K562 (cell line): ENCODE measurements at regions not wholly inside any gene's neighbourhood (a gene's known extent, or its start where the extent isn't known, plus 50 kb on each side); places are given as distances from the start of the nearest gene placed in this dataset.

ENCODE experiments used
- ATAC-seq: fragments of 200-7000 bp; cut with Tn5 transposase; 3 replicates; pipeline ENCODE4 v1.9.1; 2020; ENCODE audit warnings: moderate library complexity
- BruUV-seq: library from RNA; stranded (reverse); fragments of 400-500 nt; replicated peaks from 2 replicates; lab custom pipeline; 2021; lab: Mats Ljungman, UMichigan
- CTCF ChIA-PET: fragments of 300-600 bp; formaldehyde crosslinking; extraction: SDS; loops from one replicate; lab custom pipeline; 2021; ENCODE audit warnings: low intra/inter-chr PET ratio; lab: Yijun Ruan, JAX
- POLR2A ChIA-PET: fragments of 300-600, 350-650 bp; sonication (Branson Sonifier 250); formaldehyde crosslinking; extraction: SDS; loops from one replicate; lab custom pipeline; 2021; ENCODE audit warnings: antibody characterized with exemption, inconsistent platforms; lab: Yijun Ruan, JAX
- DNase-seq, 4 experiments: peaks; one replicate each; pipeline versions ENCODE4 v3.0.0 to v3.0.0-alpha.2; 2011 to 2018; ENCODE audit warnings: low spot score in 3 of 4, mixed read lengths in 3 of 4; ENCODE audit errors: extremely low read depth in 1 of 4
- FAIRE-seq: peaks from 2 replicates; lab custom pipeline; 2011; peaks lifted over from hg19 to GRCh38; lab: Jason Lieb, UNC
- H2AFZ ChIP-seq: 2 replicates; pipeline ENCODE4 v1.6.0; 2011; ENCODE audit warnings: low read depth, low read length, control low read depth, inconsistent platforms
- H3K27ac ChIP-seq: fragments of 200-600 bp; 3 replicates; pipeline ENCODE4 v1.8.0; 2011; ENCODE audit warnings: low read depth, mild to moderate bottlenecking, control low read depth, inconsistent platforms, low read length, moderate library complexity, mixed read lengths; ENCODE audit errors: extremely low read depth
- H3K27me3 ChIP-seq, 2 experiments: fragments of 300-600 bp in 1 of 2; 2 replicates in 1 of 2; 3 replicates in 1 of 2; pipeline versions ENCODE4 v1.6.0 to v1.8.0; 2011; ENCODE audit warnings: inconsistent platforms in 2 of 2, low read length in 2 of 2, mild to moderate bottlenecking in 1 of 2, mixed read lengths in 1 of 2, moderate library complexity in 1 of 2; ENCODE audit not compliant: control insufficient read depth in 2 of 2, insufficient read depth in 2 of 2
- H3K36me3 ChIP-seq: fragments of 300-600 bp; 3 replicates; pipeline ENCODE4 v1.8.0; 2011; ENCODE audit warnings: mild to moderate bottlenecking, low read length, inconsistent platforms; ENCODE audit not compliant: control insufficient read depth, insufficient read depth
- H3K4me1 ChIP-seq, 2 experiments: fragments of 200-600 bp in 1 of 2; replicated peaks in 1 of 2; 2 replicates in 1 of 2; 3 replicates in 1 of 2; pipeline versions ENCODE4 v1.5.1 to v1.8.0; 2011; ENCODE audit warnings: inconsistent platforms in 2 of 2, low read length in 2 of 2, mild to moderate bottlenecking in 1 of 2, mixed read lengths in 1 of 2, moderate library complexity in 1 of 2; ENCODE audit not compliant: control insufficient read depth in 2 of 2, insufficient read depth in 2 of 2
- H3K4me2 ChIP-seq: 2 replicates; pipeline ENCODE4 v1.6.1; 2011; ENCODE audit warnings: low read length, control low read depth, inconsistent platforms, mixed read lengths; ENCODE audit not compliant: insufficient read depth
- H3K4me3 ChIP-seq: fragments of 200-600 bp; sonication (generic), shearing (Covaris generic); 2 replicates; pipeline ENCODE4 v1.5.1; 2016; ENCODE audit warnings: control low read depth, inconsistent platforms
- H3K79me2 ChIP-seq: fragments of 200-600 bp; 3 replicates; pipeline ENCODE4 v1.8.0; 2011; ENCODE audit warnings: low read length, inconsistent platforms; ENCODE audit not compliant: control insufficient read depth, insufficient read depth
- H3K9ac ChIP-seq, 2 experiments: 2 replicates each; pipeline versions ENCODE4 v1.6.0 to v1.6.1; 2011; ENCODE audit warnings: low read depth in 2 of 2, low read length in 2 of 2, control low read depth in 1 of 2, inconsistent platforms in 1 of 2, mild to moderate bottlenecking in 1 of 2, mixed read lengths in 1 of 2; ENCODE audit not compliant: insufficient read depth in 1 of 2
- H3K9me1 ChIP-seq: one replicate; pipeline ENCODE4 v1.6.0; 2011; ENCODE audit warnings: inconsistent platforms, mild to moderate bottlenecking, low read length, moderate library complexity; ENCODE audit not compliant: control insufficient read depth, insufficient read depth
- H3K9me3 ChIP-seq: replicated peaks from 2 replicates; pipeline ENCODE4 v1.5.1; 2011; ENCODE audit warnings: low read depth, low read length, inconsistent platforms; ENCODE audit not compliant: control insufficient read depth, insufficient read depth
- H4K20me1 ChIP-seq: replicated peaks from 2 replicates; pipeline ENCODE4 v1.6.1; 2011; ENCODE audit warnings: low read length, inconsistent platforms, mixed read lengths; ENCODE audit not compliant: control insufficient read depth, insufficient read depth
- CBX2 ChIP-seq: fragments of 200-600 bp; sonication (generic); IDR thresholded peaks from one replicate; pipeline ENCODE4 v1.6.1; 2012; ENCODE audit warnings: mild to moderate bottlenecking, low read length, inconsistent platforms; ENCODE audit not compliant: insufficient read depth, poor library complexity, severe bottlenecking
- JUN ChIP-seq, 2 experiments: sonication (generic) in 1 of 2; formaldehyde crosslinking in 1 of 2; IDR thresholded peaks; 2 replicates each; pipeline versions ENCODE4 v1.6.1 to v1.8.0; 2012 to 2022; ENCODE audit warnings: borderline replicate concordance in 2 of 2, mild to moderate bottlenecking in 2 of 2, improper control_type of control experiment in 1 of 2, low read depth in 1 of 2, low read length in 1 of 2, missing genetic modification reagents in 1 of 2
- NELFE ChIP-seq: IDR thresholded peaks from 2 replicates; pipeline ENCODE4 v1.6.1; 2011; ENCODE audit warnings: mild to moderate bottlenecking; ENCODE audit not compliant: insufficient read depth, insufficient read length
- NFIC ChIP-seq: fragments of 450-650 bp; IDR thresholded peaks from 2 replicates; pipeline ENCODE4 v1.6.1; 2017; ENCODE audit warnings: mild to moderate bottlenecking, inconsistent platforms
- NRF1 ChIP-seq, 2 experiments: fragments of 450-650 bp; IDR thresholded peaks in 1 of 2; conservative IDR thresholded peaks in 1 of 2; 2 replicates each; pipeline ENCODE4 v1.6.1; 2014; ENCODE audit warnings: mild to moderate bottlenecking in 2 of 2
- PTRF ChIP-seq: fragments of 450-650 bp; IDR thresholded peaks from 2 replicates; pipeline ENCODE4 v1.6.1; 2016; ENCODE audit warnings: mild to moderate bottlenecking, missing genetic modification characterization, missing compliant biosample characterization
- RFX1 ChIP-seq: fragments of 450-650 bp; IDR thresholded peaks from 2 replicates; pipeline ENCODE4 v1.6.1; 2016; ENCODE audit warnings: mild to moderate bottlenecking, moderate library complexity
- SMARCC2 ChIP-seq: fragments of 450-650 bp; IDR thresholded peaks from 2 replicates; pipeline ENCODE4 v1.6.1; 2017; ENCODE audit warnings: antibody characterized with exemption, moderate library complexity, mild to moderate bottlenecking, low read depth
- STAT5B ChIP-seq: fragments of 250-450 bp; sonication (Bioruptor Pico); IDR thresholded peaks from 2 replicates; pipeline ENCODE4 v1.8.0; 2021; ENCODE audit warnings: mild to moderate bottlenecking, inconsistent platforms
- THRAP3 ChIP-seq: fragments of 450-650 bp; IDR thresholded peaks from 2 replicates; pipeline ENCODE4 v1.6.1; 2016; ENCODE audit warnings: mild to moderate bottlenecking, inconsistent platforms, borderline replicate concordance
- TSC22D4 ChIP-seq: fragments of 450-650 bp; IDR thresholded peaks from 2 replicates; pipeline ENCODE4 v1.6.1; 2016; ENCODE audit warnings: missing genetic modification characterization, missing biosample characterization, control low read depth
- ZNF57 ChIP-seq: fragments of 450-650 bp; formaldehyde crosslinking; IDR thresholded peaks from 2 replicates; pipeline ENCODE4 v1.4.0; 2020; ENCODE audit warnings: mild to moderate bottlenecking, moderate library complexity
- WGBS: fragments of 100-300 bp; shearing (Covaris generic); methylation state at CpG from one replicate; pipeline ENCODE4 v1.1.6; 2016; ENCODE audit warnings: low coverage, mixed read lengths; ENCODE audit not compliant: insufficient coverage; ENCODE audit errors: missing lambda C conversion rate; 5-methylcytosine and 5-hydroxymethylcytosine counted together
- in situ Hi-C: fragments of 300-500 bp; cut with MboI; formaldehyde crosslinking; loops from 4 replicates; pipeline ENCODE4 v1.15.0; 2018; ENCODE audit warnings: inconsistent platforms, mixed read lengths
- intact Hi-C: fragments of 100-400 bp; cut with micrococcal nuclease; formaldehyde crosslinking; loops from 2 replicates; pipeline ENCODE4 v1.14.2; 2022
- TF ChIP-seq, protein P1 (sequence below): sonication (generic); formaldehyde crosslinking; IDR thresholded peaks from 2 replicates; pipeline ENCODE4 v1.8.0; 2022; ENCODE audit warnings: mild to moderate bottlenecking, low read depth, missing genetic modification reagents
- TF ChIP-seq, protein P2 (sequence below): IDR thresholded peaks from 2 replicates; pipeline ENCODE4 v1.6.1; 2011; ENCODE audit warnings: borderline replicate concordance, low read depth, mild to moderate bottlenecking, moderate library complexity, low read length; ENCODE audit not compliant: insufficient read depth, poor library complexity, severe bottlenecking
- TF ChIP-seq, protein P3 (sequence below): sonication (generic); formaldehyde crosslinking; IDR thresholded peaks from 2 replicates; pipeline ENCODE4 v1.4.0; 2020; ENCODE audit warnings: mild to moderate bottlenecking, missing genetic modification reagents
- TF ChIP-seq, protein P4 (sequence below), 2 experiments: fragments of 450-650 bp; conservative IDR thresholded peaks; 2 replicates each; pipeline ENCODE4 v1.6.1; 2017; ENCODE audit warnings: mild to moderate bottlenecking in 2 of 2, moderate library complexity in 2 of 2

DNA sequence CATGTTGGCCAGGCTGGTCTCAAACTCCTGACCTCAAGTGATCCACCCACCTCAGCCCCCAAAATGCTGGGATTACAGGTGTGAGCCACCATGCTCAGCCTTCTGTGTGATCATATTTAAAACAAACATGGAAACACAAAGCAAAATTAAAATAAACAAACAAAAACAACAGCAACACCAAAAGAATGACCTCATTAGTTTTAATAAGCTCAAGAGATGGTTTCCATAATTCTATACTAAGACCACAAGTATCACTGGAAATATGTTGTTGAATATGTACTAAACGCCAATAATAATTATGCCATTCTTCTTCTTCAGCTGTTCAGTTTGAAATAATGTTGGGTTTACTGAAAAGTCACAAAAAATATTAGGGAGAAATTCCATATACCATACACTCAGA is 526.4 kb downstream of the LRRIQ3 start:
- no peaks in the 10 kb centered on the region for H4K20me1 ChIP-seq
- no peak for DNase-seq
- H3K9ac ChIP-seq: no peak overlapping the region
- in situ Hi-C loops: no loop called here
- ChIA-PET CTCF (no interaction called here), POLR2A (no interaction called here)
- intact Hi-C loops: no loop called here
- H3K4me3 ChIP-seq: no peak overlapping the region
- FAIRE-seq: no peak
- no peak overlapping the region for H3K27ac ChIP-seq
- no TSS peak for BruUV-seq
- H3K4me2 ChIP-seq: no peak overlapping the region
- no peaks in the 10 kb centered on the region for H3K27me3 ChIP-seq
- 0% methylated on average over 1 of the region's 1 CpG for WGBS
- H3K4me1 ChIP-seq: no peaks in the 10 kb centered on the region
- no peak for ATAC-seq
- no peaks in the 10 kb centered on the region for H3K9me1 ChIP-seq
- no peaks in the 10 kb centered on the region for H3K36me3 ChIP-seq
- H2AFZ ChIP-seq: no peak overlapping the region
- no peaks in the 10 kb centered on the region for H3K9me3 ChIP-seq
- H3K79me2 ChIP-seq: no peaks in the 10 kb centered on the region
- TF ChIP-seq ZNF57 (no peak), JUN (IDR thresholded peaks at IDR 0.05; ENCODE audit: borderline replicate concordance, low read depth, low read length) (no peak), JUN (CRISPR knock-in tag; IDR thresholded peaks at IDR 0.05; ENCODE audit: borderline replicate concordance) (no peak), SMARCC2 (no peak), TSC22D4 (tag) (no peak), NFIC (no peak), NRF1 (conservative IDR thresholded peaks at IDR 0.05 in 1 of 2, IDR thresholded peaks at IDR 0.05 in 1 of 2) (no peak), NELFE (no peak), RFX1 (no peak), THRAP3 (no peak), CBX2 (no peak), STAT5B (CRISPR knock-in tag) (no peak), PTRF (tag) (no peak)
- TF ChIP-seq, protein P1, sequence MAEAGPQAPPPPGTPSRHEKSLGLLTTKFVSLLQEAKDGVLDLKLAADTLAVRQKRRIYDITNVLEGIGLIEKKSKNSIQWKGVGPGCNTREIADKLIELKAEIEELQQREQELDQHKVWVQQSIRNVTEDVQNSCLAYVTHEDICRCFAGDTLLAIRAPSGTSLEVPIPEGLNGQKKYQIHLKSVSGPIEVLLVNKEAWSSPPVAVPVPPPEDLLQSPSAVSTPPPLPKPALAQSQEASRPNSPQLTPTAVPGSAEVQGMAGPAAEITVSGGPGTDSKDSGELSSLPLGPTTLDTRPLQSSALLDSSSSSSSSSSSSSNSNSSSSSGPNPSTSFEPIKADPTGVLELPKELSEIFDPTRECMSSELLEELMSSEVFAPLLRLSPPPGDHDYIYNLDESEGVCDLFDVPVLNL: no peak
- TF ChIP-seq, protein P2, sequence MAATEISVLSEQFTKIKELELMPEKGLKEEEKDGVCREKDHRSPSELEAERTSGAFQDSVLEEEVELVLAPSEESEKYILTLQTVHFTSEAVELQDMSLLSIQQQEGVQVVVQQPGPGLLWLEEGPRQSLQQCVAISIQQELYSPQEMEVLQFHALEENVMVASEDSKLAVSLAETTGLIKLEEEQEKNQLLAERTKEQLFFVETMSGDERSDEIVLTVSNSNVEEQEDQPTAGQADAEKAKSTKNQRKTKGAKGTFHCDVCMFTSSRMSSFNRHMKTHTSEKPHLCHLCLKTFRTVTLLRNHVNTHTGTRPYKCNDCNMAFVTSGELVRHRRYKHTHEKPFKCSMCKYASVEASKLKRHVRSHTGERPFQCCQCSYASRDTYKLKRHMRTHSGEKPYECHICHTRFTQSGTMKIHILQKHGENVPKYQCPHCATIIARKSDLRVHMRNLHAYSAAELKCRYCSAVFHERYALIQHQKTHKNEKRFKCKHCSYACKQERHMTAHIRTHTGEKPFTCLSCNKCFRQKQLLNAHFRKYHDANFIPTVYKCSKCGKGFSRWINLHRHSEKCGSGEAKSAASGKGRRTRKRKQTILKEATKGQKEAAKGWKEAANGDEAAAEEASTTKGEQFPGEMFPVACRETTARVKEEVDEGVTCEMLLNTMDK: no peak
- TF ChIP-seq, protein P3, sequence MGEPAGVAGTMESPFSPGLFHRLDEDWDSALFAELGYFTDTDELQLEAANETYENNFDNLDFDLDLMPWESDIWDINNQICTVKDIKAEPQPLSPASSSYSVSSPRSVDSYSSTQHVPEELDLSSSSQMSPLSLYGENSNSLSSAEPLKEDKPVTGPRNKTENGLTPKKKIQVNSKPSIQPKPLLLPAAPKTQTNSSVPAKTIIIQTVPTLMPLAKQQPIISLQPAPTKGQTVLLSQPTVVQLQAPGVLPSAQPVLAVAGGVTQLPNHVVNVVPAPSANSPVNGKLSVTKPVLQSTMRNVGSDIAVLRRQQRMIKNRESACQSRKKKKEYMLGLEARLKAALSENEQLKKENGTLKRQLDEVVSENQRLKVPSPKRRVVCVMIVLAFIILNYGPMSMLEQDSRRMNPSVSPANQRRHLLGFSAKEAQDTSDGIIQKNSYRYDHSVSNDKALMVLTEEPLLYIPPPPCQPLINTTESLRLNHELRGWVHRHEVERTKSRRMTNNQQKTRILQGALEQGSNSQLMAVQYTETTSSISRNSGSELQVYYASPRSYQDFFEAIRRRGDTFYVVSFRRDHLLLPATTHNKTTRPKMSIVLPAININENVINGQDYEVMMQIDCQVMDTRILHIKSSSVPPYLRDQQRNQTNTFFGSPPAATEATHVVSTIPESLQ (CRISPR knock-in tag): no peak
- TF ChIP-seq, protein P4, sequence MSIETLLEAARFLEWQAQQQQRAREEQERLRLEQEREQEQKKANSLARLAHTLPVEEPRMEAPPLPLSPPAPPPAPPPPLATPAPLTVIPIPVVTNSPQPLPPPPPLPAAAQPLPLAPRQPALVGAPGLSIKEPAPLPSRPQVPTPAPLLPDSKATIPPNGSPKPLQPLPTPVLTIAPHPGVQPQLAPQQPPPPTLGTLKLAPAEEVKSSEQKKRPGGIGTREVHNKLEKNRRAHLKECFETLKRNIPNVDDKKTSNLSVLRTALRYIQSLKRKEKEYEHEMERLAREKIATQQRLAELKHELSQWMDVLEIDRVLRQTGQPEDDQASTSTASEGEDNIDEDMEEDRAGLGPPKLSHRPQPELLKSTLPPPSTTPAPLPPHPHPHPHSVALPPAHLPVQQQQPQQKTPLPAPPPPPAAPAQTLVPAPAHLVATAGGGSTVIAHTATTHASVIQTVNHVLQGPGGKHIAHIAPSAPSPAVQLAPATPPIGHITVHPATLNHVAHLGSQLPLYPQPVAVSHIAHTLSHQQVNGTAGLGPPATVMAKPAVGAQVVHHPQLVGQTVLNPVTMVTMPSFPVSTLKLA (conservative IDR thresholded peaks at IDR 0.05): no peak
